HG03280 (cell line): ENCODE measurements at regions not wholly inside any gene's neighbourhood (a gene's known extent, or its start where the extent isn't known, plus 50 kb on each side); places are given as distances from the start of the nearest gene placed in this dataset.
"Not testable (repeated sequence)": the region's sequence is repeated elsewhere in the genome, so short reads cannot be mapped to it uniquely, and the experiment has no call there.

Source experiments
- ATAC-seq: cut with Tn5 transposase; IDR thresholded peaks from one replicate; pipeline ENCODE4 v1.9.1; 2021; ENCODE audit warnings: mild to moderate bottlenecking, moderate library complexity; ENCODE audit not compliant: unreplicated experiment

DNA sequence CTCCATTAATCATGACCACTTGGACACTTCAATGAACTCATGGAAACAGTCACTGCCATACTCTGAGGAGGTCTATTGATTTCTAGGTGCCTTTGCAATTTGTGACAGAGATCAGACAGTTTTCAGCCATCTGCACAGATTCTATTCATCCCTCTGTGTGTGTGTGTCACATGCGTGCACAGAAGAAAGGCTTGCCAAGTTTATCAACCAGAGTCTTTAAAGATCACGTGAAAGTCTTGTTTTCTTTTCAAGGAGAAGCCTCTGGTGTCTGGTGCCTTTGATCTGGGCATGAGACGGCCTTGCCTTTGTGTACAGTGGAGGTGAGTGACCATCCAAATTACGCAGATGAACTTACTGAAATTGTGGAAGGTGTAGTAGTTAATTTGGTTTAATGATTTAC is 164.2 kb downstream of the VAPA start:
- no peak for ATAC-seq

DNA sequence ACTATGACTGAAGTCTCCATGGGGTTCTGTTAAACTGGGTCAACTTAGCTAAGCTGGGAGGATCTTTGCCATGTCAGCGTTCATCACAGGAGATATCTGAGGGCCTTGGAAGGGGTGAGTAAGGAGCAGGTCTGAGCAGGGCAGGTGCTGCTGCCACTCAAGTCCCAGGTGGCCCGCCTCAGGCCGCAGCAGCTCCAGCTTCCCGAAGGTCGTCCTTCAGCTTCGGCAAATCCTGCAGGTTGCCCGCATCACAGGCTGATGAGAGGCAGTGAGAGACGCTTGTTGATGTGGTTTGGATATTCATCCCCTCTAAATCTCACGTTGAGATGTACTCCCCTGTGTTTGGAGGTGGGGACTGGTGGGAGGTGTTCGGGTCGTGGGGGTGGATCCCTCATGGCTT is 166.6 kb downstream of the VAPA start:
- ATAC-seq, result no peak

DNA sequence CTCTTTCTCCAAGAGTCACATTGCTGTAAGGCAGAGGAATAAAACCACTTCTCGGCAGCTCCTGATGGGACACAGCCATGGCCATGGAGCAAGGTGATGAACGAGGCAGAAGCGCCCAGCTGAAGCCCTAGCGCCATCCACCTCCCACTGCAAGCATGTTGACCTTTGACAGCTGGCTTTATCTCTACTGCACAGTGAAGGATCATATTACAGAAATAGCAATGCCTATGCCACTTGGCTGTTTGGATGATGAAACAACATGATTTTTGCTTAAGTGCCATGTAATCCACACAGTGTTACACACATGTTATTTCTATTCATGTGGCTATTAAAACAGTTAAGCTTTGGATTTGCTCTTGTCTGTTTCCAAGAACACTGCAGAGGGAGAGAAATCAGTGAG is 167.7 kb downstream of the VAPA start:
- ATAC-seq, result no peak

DNA sequence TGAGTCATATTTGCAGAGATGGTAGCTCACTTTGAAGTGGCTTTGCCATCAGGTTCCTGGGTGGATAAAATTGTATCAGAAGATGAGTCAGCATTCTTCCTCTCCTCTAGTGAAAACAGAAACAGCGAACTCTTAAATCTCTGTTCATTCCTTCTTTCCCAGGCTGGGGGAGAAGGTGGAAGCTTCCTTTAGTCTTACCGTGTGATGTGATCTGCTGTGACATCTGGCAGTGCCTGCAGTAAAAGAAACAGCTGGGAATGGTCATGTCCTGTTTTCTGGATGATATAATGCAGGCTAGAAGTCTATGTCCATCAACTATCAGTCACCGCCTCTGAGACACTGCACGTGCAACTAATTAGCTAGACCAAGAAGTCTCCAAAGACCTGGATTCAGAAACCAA is 171.6 kb downstream of the VAPA start:
- ATAC-seq, result no peak

DNA sequence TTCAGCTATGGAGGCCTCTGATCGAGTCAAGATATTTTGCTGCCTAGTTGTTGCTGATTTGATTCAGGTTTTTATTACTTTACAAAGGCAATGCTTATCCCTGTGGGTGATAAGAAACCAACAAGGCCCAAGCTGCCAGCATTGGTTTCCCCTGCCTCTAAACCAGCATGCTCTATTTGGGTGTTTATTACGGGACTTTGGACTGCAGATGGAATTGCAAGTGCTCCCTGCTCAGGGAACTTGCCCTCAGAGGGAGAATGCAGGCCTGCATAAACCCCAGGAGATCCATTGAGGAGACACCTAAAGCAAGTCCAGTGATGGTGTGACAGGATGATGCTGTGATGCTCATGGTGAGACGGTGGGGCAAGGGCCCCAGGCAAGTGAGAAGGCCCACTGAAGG is 172.1 kb downstream of the VAPA start:
- ATAC-seq, result no peak

DNA sequence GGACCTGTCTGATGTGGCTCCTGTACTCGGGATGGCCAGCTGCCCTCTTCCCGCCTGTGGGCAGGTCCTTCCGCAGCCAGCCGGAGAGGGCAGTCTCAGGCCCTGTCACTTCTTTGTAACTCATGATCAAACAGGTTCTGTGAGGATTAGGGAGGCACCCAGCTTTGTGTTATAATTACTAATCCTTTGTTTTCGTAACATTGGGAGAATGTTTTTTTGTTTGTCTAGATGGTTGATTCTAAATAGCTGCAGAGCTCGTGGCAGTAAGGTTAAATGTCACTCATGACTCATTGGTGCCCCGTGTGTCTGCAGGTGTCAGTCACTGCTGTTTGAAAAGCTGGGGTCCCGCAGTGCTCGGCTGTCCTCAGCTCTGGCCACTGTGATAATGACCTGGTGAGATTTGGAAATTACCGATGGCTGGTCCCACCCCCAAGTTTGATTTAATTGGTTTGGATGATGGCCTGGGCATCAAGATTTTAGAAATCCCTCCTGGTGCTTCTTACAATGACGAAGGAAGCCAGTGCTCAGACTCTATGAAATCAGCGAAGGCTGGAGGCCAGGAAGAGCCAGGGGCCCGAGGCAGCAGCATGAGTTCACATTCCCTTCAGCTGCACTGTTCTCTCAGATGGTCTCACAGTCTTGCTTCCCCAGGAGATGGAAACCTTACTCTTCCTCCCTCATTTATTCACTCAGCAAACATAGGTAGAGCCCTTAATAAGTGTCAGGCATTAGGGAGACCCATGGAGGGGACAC is 172.8 kb downstream of the VAPA start:
- ATAC-seq, result no peak

DNA sequence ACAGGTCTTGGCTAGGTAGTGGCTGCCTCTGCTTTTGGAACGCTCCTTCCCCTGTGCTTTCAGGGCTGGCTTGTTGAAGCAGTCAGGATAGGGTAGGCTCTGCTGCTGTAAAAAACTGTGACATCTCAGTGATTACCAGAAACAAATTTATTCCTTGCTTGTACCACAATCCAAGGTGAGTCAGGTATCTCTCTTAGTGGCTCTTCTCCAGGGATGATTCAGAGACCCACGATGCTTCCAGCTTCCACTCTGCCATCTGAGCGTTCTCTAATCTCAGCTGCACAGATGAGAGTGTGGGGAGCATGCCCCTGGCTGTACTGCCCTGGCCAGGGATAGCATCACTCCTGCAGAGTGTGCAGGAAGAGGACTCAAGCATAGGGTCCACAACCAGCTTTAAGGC is 174.9 kb downstream of the VAPA start:
- ATAC-seq, result no peak

DNA sequence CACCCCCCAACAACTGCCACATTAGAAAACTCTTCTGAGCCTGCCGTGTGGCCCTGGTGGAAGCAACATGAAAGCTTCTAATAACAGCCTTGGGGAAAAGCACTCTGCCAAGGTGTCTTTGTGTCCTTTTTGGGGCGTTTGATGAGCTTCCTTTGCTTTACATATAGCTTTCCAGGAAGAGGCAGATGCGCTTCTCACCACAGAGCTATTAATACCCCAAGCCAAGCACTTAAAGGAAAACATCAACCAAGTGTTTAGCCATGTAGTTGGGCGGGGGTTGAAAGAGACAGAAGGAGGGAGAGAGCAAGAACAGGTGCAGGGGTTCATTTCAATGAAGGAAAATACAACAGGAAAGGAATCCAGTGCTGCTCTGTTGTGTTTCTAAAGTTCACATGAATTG is 176.1 kb downstream of the VAPA start:
- ATAC-seq, result no peak

DNA sequence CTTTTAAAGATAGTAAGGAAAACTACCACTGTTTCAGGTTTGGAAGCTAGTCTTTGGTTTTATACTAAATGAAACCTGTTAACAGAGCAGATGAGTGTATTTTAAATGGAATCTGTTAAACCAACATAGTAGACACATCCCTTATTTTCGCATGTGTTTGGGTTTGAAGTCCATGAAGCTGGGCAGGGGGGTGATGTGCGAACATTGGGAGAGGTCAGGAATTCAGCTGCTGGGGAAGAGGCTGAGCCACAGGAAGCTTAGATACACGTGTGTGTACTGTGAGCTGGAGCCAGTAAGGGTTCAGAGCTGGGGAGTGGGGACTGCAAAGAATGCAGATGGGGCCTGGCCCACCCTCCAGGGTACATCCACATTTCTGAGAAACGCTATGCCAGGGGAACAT is 176.9 kb downstream of the VAPA start:
- no peak for ATAC-seq

DNA sequence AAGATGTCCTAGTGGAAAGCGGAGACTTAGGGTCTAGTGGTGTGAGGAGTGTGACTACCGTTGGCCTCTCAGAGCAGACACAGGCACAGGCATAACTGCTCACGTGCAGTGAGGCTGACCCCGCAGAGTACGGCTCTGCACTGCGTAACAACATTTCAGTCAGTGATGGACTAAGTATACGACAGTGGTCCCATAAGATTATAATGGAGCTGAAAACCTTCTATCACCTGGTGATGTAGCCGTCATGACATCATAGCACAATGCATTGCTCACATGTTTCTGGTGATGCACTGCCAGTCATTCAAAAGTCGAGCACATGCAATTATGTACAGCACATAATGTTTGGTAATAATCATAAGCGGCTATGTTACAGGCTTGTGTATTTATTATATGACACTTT is 179.6 kb downstream of the VAPA start:
- no peak for ATAC-seq

DNA sequence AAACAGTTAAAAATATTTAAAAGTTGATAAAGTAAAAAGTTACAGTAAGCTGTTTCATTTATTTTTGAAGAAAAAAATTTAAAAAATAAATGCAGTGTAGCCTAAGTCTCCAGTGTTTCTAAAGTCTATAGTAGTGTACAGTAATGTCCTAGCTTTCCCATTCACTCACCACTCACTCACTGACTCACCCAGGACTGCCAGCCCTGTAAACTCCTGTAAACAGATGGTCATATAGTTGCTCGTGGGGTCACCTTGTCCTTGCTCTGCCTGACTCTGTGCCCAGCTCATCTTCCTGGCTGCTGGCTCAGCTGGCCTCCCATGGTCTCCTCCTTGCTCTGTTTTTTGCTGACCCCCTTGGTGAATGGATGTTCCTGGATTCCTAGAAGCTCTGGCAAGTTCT is 180.3 kb downstream of the VAPA start:
- ATAC-seq, result no peak

DNA sequence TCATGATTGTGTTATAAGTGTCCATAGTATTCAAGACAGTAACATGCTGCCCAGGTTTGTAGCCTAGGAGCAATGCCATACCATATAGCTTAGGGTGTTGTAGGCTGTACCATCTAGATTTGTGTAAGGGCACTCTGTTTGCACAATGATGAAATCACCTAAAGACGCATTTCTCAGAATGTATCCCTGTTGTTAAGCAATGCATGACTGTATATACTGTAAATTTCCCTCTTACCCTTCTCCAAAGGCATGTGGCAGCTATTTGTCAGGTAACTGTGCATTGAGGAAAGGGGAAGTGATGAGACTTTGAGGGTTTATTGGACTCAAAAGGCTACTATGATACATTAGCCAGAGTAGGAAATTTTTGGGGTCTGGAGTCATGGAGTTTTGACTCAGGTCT is 180.8 kb downstream of the VAPA start:
- ATAC-seq, result no peak

DNA sequence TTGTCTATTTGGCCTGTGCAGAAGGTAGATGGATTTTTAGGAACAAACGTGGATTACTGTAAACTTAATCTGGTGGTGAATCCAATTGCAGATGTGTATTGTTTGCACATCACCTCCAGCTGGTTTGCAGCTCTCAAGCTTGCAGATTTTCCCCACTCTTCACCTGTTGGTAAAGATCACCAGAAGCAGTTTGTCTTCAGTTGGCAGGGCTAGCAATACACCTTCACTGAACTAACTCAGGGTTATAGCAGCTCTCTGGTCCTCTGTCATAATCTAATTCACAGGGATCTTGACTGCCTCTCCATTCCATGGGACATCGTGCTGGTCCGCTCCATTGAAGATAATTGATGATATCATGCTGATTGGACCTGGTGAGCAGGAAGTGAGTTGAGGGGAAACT is 181.5 kb downstream of the VAPA start:
- no peak for ATAC-seq

DNA sequence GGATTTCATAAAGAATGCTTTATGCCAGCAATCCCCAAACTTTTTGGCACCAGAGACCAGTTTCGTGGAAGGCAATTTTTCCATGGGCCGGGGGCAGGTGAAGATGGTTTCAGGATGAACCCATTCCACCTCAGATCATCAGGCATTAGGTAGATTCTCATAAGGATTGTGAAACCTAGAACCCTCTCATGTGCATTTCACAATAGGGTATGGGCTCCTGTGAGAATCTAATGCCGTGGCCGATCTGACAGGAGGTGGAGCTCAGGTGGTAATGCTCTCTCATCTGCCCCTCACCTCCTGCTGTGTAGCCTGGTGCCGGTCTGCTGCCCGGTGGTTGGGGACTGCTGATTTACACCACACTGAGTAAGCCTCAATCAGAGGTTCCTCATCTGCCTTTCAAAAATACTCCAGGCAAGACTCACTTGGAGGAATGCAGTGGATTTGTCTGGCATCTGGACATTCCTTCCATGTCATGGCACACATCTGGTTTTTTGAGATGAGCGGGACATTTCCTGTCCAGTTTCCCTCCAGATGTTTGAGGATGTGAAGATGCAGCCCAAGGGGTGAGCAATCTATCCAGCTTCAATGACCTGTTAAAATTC is 185.8 kb downstream of the VAPA start:
- no peak for ATAC-seq

DNA sequence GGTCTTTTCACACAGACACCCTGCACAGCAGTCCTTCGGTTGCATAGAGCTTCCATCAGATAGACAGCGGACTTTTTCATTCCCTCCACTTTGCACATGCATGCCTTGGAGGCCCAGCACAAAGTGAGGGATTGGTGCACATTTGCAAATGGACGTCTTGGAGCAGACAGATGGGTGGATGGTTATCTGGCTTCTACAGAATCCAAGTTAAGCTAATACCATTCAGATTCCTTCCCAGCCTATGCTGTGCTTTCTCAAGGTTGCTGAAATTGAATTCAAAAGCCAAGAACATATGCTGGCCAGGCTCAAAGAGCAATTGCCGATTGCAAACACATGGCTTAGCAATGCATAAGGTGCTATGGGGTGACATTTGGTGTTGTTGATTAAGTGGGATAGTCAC is 186.4 kb downstream of the VAPA start:
- ATAC-seq, result no peak

DNA sequence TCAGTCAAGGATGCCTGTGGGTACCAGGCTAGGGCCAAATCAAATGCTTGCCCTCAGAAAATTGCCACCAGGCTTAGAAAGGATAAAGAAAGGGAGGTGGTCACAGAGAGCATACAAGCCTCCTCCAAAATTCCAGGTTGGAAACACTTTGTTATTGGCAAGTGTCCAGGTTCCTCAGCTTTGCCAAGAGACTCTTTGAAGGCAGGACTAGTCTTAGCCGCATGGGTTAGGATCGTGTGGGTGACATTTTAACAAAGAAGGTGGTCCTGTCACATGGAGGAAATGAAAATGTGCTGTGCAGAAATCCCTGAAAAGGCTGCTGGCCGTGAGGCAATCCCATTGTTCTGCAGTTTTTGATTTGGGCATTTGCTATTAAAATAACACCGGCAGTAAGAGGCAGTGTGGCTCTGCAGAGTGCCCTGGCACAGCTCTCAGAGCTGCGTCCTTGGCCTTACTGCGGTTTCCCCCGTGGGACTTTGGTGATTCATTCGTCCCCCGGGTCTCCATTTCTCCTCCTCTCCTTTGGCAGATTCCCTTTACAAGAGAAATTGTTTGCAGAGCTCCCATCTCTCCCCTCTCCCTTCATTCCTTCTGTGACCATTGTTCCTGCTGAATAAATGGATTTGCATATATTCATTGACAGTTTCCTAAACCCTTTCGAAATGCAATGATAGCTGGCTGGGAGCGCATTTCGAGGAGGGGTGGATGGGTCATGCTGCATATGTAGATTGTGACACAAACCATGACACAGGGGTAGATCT is 187.3 kb downstream of the VAPA start:
- ATAC-seq, result no peak

DNA sequence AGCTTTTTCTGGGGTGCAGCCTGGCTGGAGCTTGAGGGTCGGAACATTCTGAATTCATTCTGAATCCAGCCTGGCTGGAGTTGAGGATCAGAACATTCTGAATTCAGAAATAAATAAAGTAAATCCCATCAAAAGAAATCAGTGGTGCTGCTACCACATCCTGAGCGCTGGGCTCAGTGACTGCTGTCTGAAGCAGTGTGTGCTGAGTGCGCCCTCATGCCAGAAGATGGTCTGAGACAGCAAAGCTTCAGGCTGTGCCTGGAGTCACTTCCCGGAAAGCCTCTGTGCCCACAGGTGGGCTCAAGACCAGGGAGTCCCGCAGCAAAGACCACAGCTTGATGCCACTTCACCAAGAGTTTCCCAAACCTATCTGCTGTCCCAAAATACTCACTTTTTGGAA is 187.9 kb downstream of the VAPA start:
- no peak for ATAC-seq

DNA sequence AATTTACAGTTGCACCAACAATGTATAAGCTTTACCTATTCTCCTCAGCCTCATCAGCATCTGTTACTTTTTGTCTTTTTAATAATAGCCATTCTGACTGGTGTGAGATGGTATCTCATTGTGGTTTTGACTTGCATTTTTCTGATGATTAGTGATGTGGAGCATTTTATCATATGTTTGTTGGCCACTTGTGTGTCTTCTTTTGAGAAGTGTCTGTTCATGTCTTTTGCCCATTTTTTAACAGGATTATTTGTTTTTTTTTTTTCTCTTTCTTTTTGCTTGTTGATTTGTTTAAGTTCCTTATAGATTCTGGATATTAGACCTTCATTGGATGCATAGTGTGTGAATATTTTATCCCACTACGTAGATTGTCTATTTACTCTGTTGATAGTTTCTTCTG is 191.3 kb downstream of the VAPA start:
- ATAC-seq, result not testable (repeated sequence)

DNA sequence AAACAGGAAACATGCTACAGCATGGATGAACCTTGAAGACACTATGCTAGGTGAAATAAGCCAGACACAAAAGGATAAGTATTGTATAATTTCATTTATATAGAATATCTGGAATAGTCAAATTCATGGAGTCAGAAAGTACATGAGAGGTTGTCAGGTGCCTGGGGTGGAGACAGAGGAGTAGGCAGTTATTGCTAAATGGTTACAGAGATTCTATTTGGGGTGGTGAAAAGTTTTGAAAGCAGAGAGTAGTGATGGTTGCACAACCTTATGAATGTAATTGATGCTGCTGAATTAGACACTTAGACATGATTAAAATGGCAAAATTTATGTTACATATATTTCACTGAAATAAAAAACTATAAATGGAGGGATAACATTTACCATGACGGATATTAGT is 197.4 kb downstream of the VAPA start:
- no peak for ATAC-seq

DNA sequence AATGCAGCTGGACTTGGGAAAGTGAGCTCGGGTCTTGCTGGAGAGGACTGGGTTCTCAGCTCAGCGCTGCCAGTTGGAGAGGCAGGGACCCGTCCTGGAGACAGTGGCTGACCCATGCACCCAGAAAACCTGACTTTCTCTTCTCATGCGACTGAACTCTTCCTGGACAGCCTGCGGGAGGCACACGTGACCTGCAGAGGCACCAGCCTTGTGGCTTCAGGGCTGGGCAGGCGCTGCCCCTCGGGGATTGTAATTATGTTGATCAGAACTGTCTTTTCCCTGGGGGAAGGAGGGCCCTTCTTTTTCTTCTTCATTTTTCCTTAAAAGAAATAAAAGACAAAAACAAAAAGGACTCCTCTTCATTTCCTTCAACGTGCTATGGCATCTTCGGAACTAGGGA is 198.1 kb downstream of the VAPA start:
- ATAC-seq, result no peak

DNA sequence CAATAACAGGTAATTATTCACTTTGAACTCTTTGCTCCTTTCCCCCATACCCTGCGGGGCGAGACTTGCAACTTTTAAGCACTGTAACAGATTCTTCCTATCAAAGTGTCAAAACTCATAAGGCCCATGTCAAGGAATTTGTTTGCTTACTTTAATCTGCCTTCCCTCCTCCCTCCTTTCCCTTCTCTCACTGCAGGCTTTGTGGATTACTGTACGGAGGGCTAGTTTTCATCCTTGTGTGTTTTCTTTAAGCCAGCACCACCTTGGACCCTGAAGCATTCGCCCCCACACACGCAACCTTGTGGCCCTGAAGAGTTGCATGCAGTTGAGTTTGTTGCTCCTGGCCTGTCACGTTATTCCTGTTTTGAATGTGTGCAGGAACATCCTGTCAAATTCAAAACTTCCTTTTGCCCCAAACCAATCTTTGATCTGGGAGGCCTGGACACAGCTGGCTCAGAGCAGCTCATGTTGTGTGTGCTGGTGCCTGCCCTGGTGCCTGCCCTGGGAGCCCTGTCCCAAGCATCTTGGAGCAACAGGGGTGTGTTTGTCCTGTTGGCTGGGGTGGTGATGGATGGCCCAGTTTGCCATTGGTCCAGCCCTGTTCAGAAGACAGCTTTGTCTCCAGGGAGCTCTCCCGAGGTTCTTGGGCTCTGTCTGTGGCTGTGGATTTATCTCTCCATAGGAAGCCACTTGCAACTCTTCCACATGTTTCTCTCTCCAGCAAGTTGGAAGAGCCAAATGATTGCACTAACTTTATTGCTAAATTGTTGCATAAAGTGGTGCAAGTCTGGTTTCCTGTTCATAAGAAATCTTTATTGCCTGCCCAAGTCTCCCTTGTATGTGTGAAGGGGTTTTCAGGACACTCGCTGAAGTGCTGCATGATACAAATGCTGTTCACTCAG is 199.6 kb downstream of the VAPA start:
- ATAC-seq, result no peak
